Activated CD8-positive, alpha-beta T cell treated with anti-CD3 and anti-CD28 coated beads for 36 hours (primary cell): ENCODE measurements at regions not wholly inside any gene's neighbourhood (a gene's known extent, or its start where the extent isn't known, plus 50 kb on each side); places are given as distances from the start of the nearest gene placed in this dataset.

Source experiments
- ATAC-seq: fragments of 200-7000 bp; cut with Tn5 transposase; one replicate; pipeline ENCODE4 v1.10.0; 2021; ENCODE audit warnings: mild to moderate bottlenecking, moderate library complexity
- CTCF ChIA-PET: fragments of 350-600 bp; sonication (Branson Sonifier 250); formaldehyde crosslinking; loops from one replicate; lab custom pipeline; 2021; ENCODE audit warnings: antibody characterized with exemption; lab: Charles Lee
- POLR2A ChIA-PET: fragments of 350-600 bp; sonication (Branson Sonifier 250); formaldehyde crosslinking; loops from one replicate; lab custom pipeline; 2021; ENCODE audit warnings: antibody characterized with exemption; lab: Charles Lee
- DNase-seq: peaks from one replicate; pipeline ENCODE4 v3.0.0-alpha.2; 2020
- H3K27ac Mint-ChIP-seq: one replicate; pipeline ENCODE4 v1.8.0; 2021; ENCODE audit warnings: mild to moderate bottlenecking, mixed read lengths
- H3K27me3 Mint-ChIP-seq: one replicate; pipeline ENCODE4 v1.8.0; 2021; ENCODE audit warnings: mixed read lengths
- H3K36me3 Mint-ChIP-seq: one replicate; pipeline ENCODE4 v1.8.0; 2021; ENCODE audit warnings: low read depth, mixed read lengths
- H3K4me1 Mint-ChIP-seq: one replicate; pipeline ENCODE4 v1.8.0; 2021; ENCODE audit warnings: low read depth, mixed read lengths
- H3K4me3 Mint-ChIP-seq: one replicate; pipeline ENCODE4 v1.8.0; 2021; ENCODE audit warnings: mild to moderate bottlenecking, moderate library complexity, mixed read lengths
- H3K9me3 Mint-ChIP-seq: one replicate; pipeline ENCODE4 v1.8.0; 2021; ENCODE audit warnings: mixed read lengths
- CTCF ChIP-seq: fragments of 200-600 bp; IDR thresholded peaks from one replicate; pipeline ENCODE4 v1.8.0; 2022; ENCODE audit warnings: antibody characterized with exemption, mild to moderate bottlenecking
- intact Hi-C: fragments of 100-400 bp; cut with micrococcal nuclease; formaldehyde crosslinking; loops from one replicate; pipeline ENCODE4 v1.10.0; 2022

GRCh38 chr16:51436742-51437141, 285.7 kb upstream of the SALL1 start:
- Mint-ChIP-seq H3K27me3 (peaks cover 8% of the 10 kb centered on the region), H3K27ac (no peak overlapping the region), H3K9me3 (no peaks in the 10 kb centered on the region), H3K4me3 (no peak overlapping the region), H3K36me3 (no peaks in the 10 kb centered on the region), H3K4me1 (no peaks in the 10 kb centered on the region)
- DNase-seq (no peak), ATAC-seq (no peak)
- no peak for TF ChIP-seq CTCF
- intact Hi-C loops: no loop called here
- ChIA-PET POLR2A (no interaction called here), CTCF (no interaction called here)

- intact Hi-C loops: no loop called here
- ATAC-seq: no peak
- no peak overlapping the region for H3K4me3 Mint-ChIP-seq
- peaks cover 2% of the 10 kb centered on the region for H3K9me3 Mint-ChIP-seq
- no peaks in the 10 kb centered on the region for H3K36me3 Mint-ChIP-seq
- H3K27ac Mint-ChIP-seq: no peak overlapping the region
- DNase-seq: no peak
- peaks cover 4% of the 10 kb centered on the region for H3K27me3 Mint-ChIP-seq
- CTCF ChIA-PET: no interaction called here
- POLR2A ChIA-PET: interaction anchor here (0.5 kb wide), 1 partner anchor 58 kb away, joined by 3 read pairs; no protein-coding TSS in a partner anchor
- no peak for TF ChIP-seq CTCF
- H3K4me1 Mint-ChIP-seq: no peaks in the 10 kb centered on the region
These were observed 283.6 kb upstream of the SALL1 start for GRCh38 chr16:51434567-51435198.

GRCh38 chr16:51433599-51433998, 282.5 kb upstream of the SALL1 start:
- intact Hi-C loops: no loop called here
- CTCF ChIA-PET: interaction anchor here (0.6 kb wide), 1 partner anchor 52 kb away, joined by 4 read pairs; no protein-coding TSS in a partner anchor

GRCh38 chr16:51431517-51432241, 280.6 kb upstream of the SALL1 start:
- no peaks in the 10 kb centered on the region for H3K36me3 Mint-ChIP-seq
- intact Hi-C loops: no loop called here
- DNase-seq (no peak), ATAC-seq (no peak)
- H3K27me3 Mint-ChIP-seq: no peaks in the 10 kb centered on the region
- POLR2A ChIA-PET: no interaction called here
- H3K4me1 Mint-ChIP-seq: no peaks in the 10 kb centered on the region
- H3K9me3 Mint-ChIP-seq: peaks cover 4% of the 10 kb centered on the region
- no peak overlapping the region for H3K27ac Mint-ChIP-seq
- CTCF ChIA-PET: no interaction called here
- no peak for TF ChIP-seq CTCF
- no peak overlapping the region for H3K4me3 Mint-ChIP-seq

More at GRCh38 chr16:51433599-51433998, 282.5 kb upstream of the SALL1 start:
- Mint-ChIP-seq H3K9me3 (peaks cover 4% of the 10 kb centered on the region), H3K4me1 (no peaks in the 10 kb centered on the region), H3K27me3 (peaks cover 2% of the 10 kb centered on the region), H3K4me3 (no peak overlapping the region), H3K27ac (no peak overlapping the region), H3K36me3 (no peaks in the 10 kb centered on the region)
- no peak for ATAC-seq
- no peak for TF ChIP-seq CTCF
- no peak for DNase-seq
- POLR2A ChIA-PET: no interaction called here

GRCh38 chr16:51430716-51431369, 279.8 kb upstream of the SALL1 start:
- Mint-ChIP-seq H3K9me3 (peaks cover 4% of the 10 kb centered on the region), H3K36me3 (no peaks in the 10 kb centered on the region), H3K27me3 (no peaks in the 10 kb centered on the region), H3K4me3 (no peak overlapping the region), H3K27ac (no peak overlapping the region), H3K4me1 (no peaks in the 10 kb centered on the region)
- TF ChIP-seq CTCF: no peak
- ChIA-PET POLR2A (no interaction called here), CTCF (no interaction called here)
- no peak for ATAC-seq
- no peak for DNase-seq
- intact Hi-C loops: no loop called here
